K562 (cell line): ENCODE measurements at regions not wholly inside any gene's neighbourhood (a gene's known extent, or its start where the extent isn't known, plus 50 kb on each side); places are given as distances from the start of the nearest gene placed in this dataset.

Source experiments
- ATAC-seq: fragments of 200-7000 bp; cut with Tn5 transposase; 3 replicates; pipeline ENCODE4 v1.9.1; 2020; ENCODE audit warnings: moderate library complexity
- BruUV-seq: library from RNA; stranded (reverse); fragments of 400-500 nt; replicated peaks from 2 replicates; lab custom pipeline; 2021; lab: Mats Ljungman, UMichigan
- CTCF ChIA-PET: fragments of 300-600 bp; formaldehyde crosslinking; extraction: SDS; loops from one replicate; lab custom pipeline; 2021; ENCODE audit warnings: low intra/inter-chr PET ratio; lab: Yijun Ruan, JAX
- POLR2A ChIA-PET: fragments of 300-600, 350-650 bp; sonication (Branson Sonifier 250); formaldehyde crosslinking; extraction: SDS; loops from one replicate; lab custom pipeline; 2021; ENCODE audit warnings: antibody characterized with exemption, inconsistent platforms; lab: Yijun Ruan, JAX
- DNase-seq, 4 experiments: peaks; one replicate each; pipeline versions ENCODE4 v3.0.0 to v3.0.0-alpha.2; 2011 to 2018; ENCODE audit warnings: low spot score in 3 of 4, mixed read lengths in 3 of 4; ENCODE audit errors: extremely low read depth in 1 of 4
- FAIRE-seq: peaks from 2 replicates; lab custom pipeline; 2011; peaks lifted over from hg19 to GRCh38; lab: Jason Lieb, UNC
- H2AFZ ChIP-seq: 2 replicates; pipeline ENCODE4 v1.6.0; 2011; ENCODE audit warnings: low read depth, low read length, control low read depth, inconsistent platforms
- H3K27ac ChIP-seq: fragments of 200-600 bp; 3 replicates; pipeline ENCODE4 v1.8.0; 2011; ENCODE audit warnings: low read depth, mild to moderate bottlenecking, control low read depth, inconsistent platforms, low read length, moderate library complexity, mixed read lengths; ENCODE audit errors: extremely low read depth
- H3K27me3 ChIP-seq, 2 experiments: fragments of 300-600 bp in 1 of 2; 2 replicates in 1 of 2; 3 replicates in 1 of 2; pipeline versions ENCODE4 v1.6.0 to v1.8.0; 2011; ENCODE audit warnings: inconsistent platforms in 2 of 2, low read length in 2 of 2, mild to moderate bottlenecking in 1 of 2, mixed read lengths in 1 of 2, moderate library complexity in 1 of 2; ENCODE audit not compliant: control insufficient read depth in 2 of 2, insufficient read depth in 2 of 2
- H3K36me3 ChIP-seq: fragments of 300-600 bp; 3 replicates; pipeline ENCODE4 v1.8.0; 2011; ENCODE audit warnings: mild to moderate bottlenecking, low read length, inconsistent platforms; ENCODE audit not compliant: control insufficient read depth, insufficient read depth
- H3K4me1 ChIP-seq, 2 experiments: fragments of 200-600 bp in 1 of 2; replicated peaks in 1 of 2; 2 replicates in 1 of 2; 3 replicates in 1 of 2; pipeline versions ENCODE4 v1.5.1 to v1.8.0; 2011; ENCODE audit warnings: inconsistent platforms in 2 of 2, low read length in 2 of 2, mild to moderate bottlenecking in 1 of 2, mixed read lengths in 1 of 2, moderate library complexity in 1 of 2; ENCODE audit not compliant: control insufficient read depth in 2 of 2, insufficient read depth in 2 of 2
- H3K4me2 ChIP-seq: 2 replicates; pipeline ENCODE4 v1.6.1; 2011; ENCODE audit warnings: low read length, control low read depth, inconsistent platforms, mixed read lengths; ENCODE audit not compliant: insufficient read depth
- H3K4me3 ChIP-seq: fragments of 200-600 bp; sonication (generic), shearing (Covaris generic); 2 replicates; pipeline ENCODE4 v1.5.1; 2016; ENCODE audit warnings: control low read depth, inconsistent platforms
- H3K79me2 ChIP-seq: fragments of 200-600 bp; 3 replicates; pipeline ENCODE4 v1.8.0; 2011; ENCODE audit warnings: low read length, inconsistent platforms; ENCODE audit not compliant: control insufficient read depth, insufficient read depth
- H3K9ac ChIP-seq, 2 experiments: 2 replicates each; pipeline versions ENCODE4 v1.6.0 to v1.6.1; 2011; ENCODE audit warnings: low read depth in 2 of 2, low read length in 2 of 2, control low read depth in 1 of 2, inconsistent platforms in 1 of 2, mild to moderate bottlenecking in 1 of 2, mixed read lengths in 1 of 2; ENCODE audit not compliant: insufficient read depth in 1 of 2
- H3K9me1 ChIP-seq: one replicate; pipeline ENCODE4 v1.6.0; 2011; ENCODE audit warnings: inconsistent platforms, mild to moderate bottlenecking, low read length, moderate library complexity; ENCODE audit not compliant: control insufficient read depth, insufficient read depth
- H3K9me3 ChIP-seq: replicated peaks from 2 replicates; pipeline ENCODE4 v1.5.1; 2011; ENCODE audit warnings: low read depth, low read length, inconsistent platforms; ENCODE audit not compliant: control insufficient read depth, insufficient read depth
- H4K20me1 ChIP-seq: replicated peaks from 2 replicates; pipeline ENCODE4 v1.6.1; 2011; ENCODE audit warnings: low read length, inconsistent platforms, mixed read lengths; ENCODE audit not compliant: control insufficient read depth, insufficient read depth
- BDP1 ChIP-seq: IDR thresholded peaks from 3 replicates; pipeline ENCODE4 v1.6.1; 2011; ENCODE audit not compliant: insufficient read length, insufficient read depth
- CHD4 ChIP-seq: fragments of 200-600 bp; sonication (generic); IDR thresholded peaks from 3 replicates; pipeline ENCODE4 v1.6.1; 2012; ENCODE audit warnings: low read depth, mild to moderate bottlenecking, mixed read lengths, low read length, inconsistent platforms; ENCODE audit not compliant: insufficient read depth, insufficient replicate concordance, poor library complexity, severe bottlenecking
- HCFC1 ChIP-seq: IDR thresholded peaks from 2 replicates; pipeline ENCODE4 v1.6.1; 2012; ENCODE audit warnings: low read depth, low read length, improper control_type of control experiment
- JUND ChIP-seq, 2 experiments: IDR thresholded peaks; 2 replicates in 1 of 2; 3 replicates in 1 of 2; pipeline ENCODE4 v1.6.1; 2011; ENCODE audit warnings: borderline replicate concordance in 2 of 2, low read depth in 2 of 2, low read length in 2 of 2, improper control_type of control experiment in 1 of 2, missing biosample characterization in 1 of 2, missing genetic modification characterization in 1 of 2, missing genetic modification reagents in 1 of 2
- L3MBTL2 ChIP-seq: fragments of 450-650 bp; IDR thresholded peaks from 2 replicates; pipeline ENCODE4 v1.6.1; 2016; ENCODE audit warnings: mild to moderate bottlenecking, moderate library complexity
- MAFK ChIP-seq: IDR thresholded peaks from 2 replicates; pipeline ENCODE4 v1.6.1; 2011; ENCODE audit warnings: low read length, improper control_type of control experiment
- RBM39 ChIP-seq: fragments of 200-400 bp; formaldehyde crosslinking; optimal IDR thresholded peaks from 2 replicates; pipeline ENCODE3; 2018; ENCODE audit warnings: low read depth, low read length
- TCF7 ChIP-seq: sonication (generic); IDR thresholded peaks from 2 replicates; pipeline ENCODE4 v1.6.1; 2016; ENCODE audit warnings: antibody characterized with exemption, borderline replicate concordance
- THRAP3 ChIP-seq: fragments of 450-650 bp; IDR thresholded peaks from 2 replicates; pipeline ENCODE4 v1.6.1; 2016; ENCODE audit warnings: mild to moderate bottlenecking, inconsistent platforms, borderline replicate concordance
- ZNF224 ChIP-seq: sonication (generic); formaldehyde crosslinking; IDR thresholded peaks from 2 replicates; pipeline ENCODE4 v1.8.0; 2022; ENCODE audit warnings: mild to moderate bottlenecking, missing genetic modification reagents
- WGBS: fragments of 100-300 bp; shearing (Covaris generic); methylation state at CpG from one replicate; pipeline ENCODE4 v1.1.6; 2016; ENCODE audit warnings: low coverage, mixed read lengths; ENCODE audit not compliant: insufficient coverage; ENCODE audit errors: missing lambda C conversion rate; 5-methylcytosine and 5-hydroxymethylcytosine counted together
- in situ Hi-C: fragments of 300-500 bp; cut with MboI; formaldehyde crosslinking; loops from 4 replicates; pipeline ENCODE4 v1.15.0; 2018; ENCODE audit warnings: inconsistent platforms, mixed read lengths
- intact Hi-C: fragments of 100-400 bp; cut with micrococcal nuclease; formaldehyde crosslinking; loops from 2 replicates; pipeline ENCODE4 v1.14.2; 2022
- TF ChIP-seq, protein P1 (sequence below): fragments of 250-450 bp; sonication (Bioruptor Pico); IDR thresholded peaks from 2 replicates; pipeline ENCODE4 v1.5.0; 2020; ENCODE audit warnings: mild to moderate bottlenecking, borderline replicate concordance
- TF ChIP-seq, protein P2 (sequence below), 2 experiments: fragments of 450-650 bp; IDR thresholded peaks; 2 replicates each; pipeline ENCODE4 v1.6.1; 2016
- TF ChIP-seq, protein P3 (sequence below), 3 experiments: fragments of 200-800 bp in 1 of 3; sonication (Bioruptor generic) in 1 of 3; sonication (generic) in 1 of 3; formaldehyde crosslinking in 1 of 3; IDR thresholded peaks; 2 replicates each; pipeline versions ENCODE4 v1.6.1 to v1.8.0; 2016 to 2022; ENCODE audit warnings: mild to moderate bottlenecking in 2 of 3, missing compliant biosample characterization in 2 of 3, missing genetic modification characterization in 2 of 3, missing genetic modification reagents in 1 of 3

DNA sequence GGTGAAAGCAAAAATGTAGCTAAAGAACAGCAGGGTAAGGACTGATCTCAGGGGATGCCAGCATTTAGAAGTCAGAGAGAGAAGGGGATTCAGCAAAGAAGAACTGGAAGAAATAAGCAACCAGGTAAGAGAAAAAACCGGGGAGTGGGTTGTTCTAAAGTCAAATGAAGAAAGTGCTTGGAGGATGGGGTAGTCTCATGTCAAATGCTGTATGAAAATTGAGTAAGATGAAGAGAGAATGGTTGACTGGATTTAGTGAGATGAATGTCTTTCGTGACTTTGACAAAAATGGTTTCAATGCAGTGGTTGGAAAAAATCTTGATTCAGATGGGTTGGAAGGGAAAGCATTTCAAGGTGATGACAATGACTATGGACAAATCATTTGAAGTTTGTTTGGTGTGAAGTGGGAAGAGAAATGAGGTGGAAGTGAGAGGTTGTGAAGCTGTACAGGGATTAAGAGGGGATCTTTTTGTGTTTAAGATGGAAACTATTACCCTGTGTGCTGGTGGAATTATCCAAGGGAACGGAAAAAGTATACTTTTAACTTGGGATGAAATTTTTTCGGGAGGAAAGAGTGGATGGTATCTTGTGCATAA lies 484.0 kb downstream of the ETS1 start:
- ChIA-PET CTCF (no interaction called here), POLR2A (no interaction called here)
- TF ChIP-seq, protein P1, sequence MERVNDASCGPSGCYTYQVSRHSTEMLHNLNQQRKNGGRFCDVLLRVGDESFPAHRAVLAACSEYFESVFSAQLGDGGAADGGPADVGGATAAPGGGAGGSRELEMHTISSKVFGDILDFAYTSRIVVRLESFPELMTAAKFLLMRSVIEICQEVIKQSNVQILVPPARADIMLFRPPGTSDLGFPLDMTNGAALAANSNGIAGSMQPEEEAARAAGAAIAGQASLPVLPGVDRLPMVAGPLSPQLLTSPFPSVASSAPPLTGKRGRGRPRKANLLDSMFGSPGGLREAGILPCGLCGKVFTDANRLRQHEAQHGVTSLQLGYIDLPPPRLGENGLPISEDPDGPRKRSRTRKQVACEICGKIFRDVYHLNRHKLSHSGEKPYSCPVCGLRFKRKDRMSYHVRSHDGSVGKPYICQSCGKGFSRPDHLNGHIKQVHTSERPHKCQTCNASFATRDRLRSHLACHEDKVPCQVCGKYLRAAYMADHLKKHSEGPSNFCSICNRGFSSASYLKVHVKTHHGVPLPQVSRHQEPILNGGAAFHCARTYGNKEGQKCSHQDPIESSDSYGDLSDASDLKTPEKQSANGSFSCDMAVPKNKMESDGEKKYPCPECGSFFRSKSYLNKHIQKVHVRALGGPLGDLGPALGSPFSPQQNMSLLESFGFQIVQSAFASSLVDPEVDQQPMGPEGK, result no peak
- TF ChIP-seq, protein P2, sequence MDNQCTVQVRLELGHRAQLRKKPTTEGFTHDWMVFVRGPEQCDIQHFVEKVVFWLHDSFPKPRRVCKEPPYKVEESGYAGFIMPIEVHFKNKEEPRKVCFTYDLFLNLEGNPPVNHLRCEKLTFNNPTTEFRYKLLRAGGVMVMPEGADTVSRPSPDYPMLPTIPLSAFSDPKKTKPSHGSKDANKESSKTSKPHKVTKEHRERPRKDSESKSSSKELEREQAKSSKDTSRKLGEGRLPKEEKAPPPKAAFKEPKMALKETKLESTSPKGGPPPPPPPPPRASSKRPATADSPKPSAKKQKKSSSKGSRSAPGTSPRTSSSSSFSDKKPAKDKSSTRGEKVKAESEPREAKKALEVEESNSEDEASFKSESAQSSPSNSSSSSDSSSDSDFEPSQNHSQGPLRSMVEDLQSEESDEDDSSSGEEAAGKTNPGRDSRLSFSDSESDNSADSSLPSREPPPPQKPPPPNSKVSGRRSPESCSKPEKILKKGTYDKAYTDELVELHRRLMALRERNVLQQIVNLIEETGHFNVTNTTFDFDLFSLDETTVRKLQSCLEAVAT (IDR thresholded peaks at IDR 0.05), result no peak
- TF ChIP-seq TCF7 (no peak), ZNF224 (CRISPR knock-in tag) (no peak), JUND (IDR thresholded peaks at IDR 0.05; ENCODE audit: borderline replicate concordance, low read depth, low read length) (no peak), JUND (tag; IDR thresholded peaks at IDR 0.05; ENCODE audit: borderline replicate concordance, low read depth, low read length) (no peak), HCFC1 (no peak), CHD4 (no peak), MAFK (no peak), BDP1 (no peak), RBM39 (no peak), THRAP3 (no peak), L3MBTL2 (no peak)
- TF ChIP-seq, protein P3, sequence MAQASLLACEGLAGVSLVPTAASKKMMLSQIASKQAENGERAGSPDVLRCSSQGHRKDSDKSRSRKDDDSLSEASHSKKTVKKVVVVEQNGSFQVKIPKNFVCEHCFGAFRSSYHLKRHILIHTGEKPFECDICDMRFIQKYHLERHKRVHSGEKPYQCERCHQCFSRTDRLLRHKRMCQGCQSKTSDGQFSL (CRISPR knock-in tag; IDR thresholded peaks at IDR 0.05), result no peak
- TF ChIP-seq, protein P3 (tag; IDR thresholded peaks at IDR 0.05), result no peak
- H4K20me1 ChIP-seq, result no peaks in the 10 kb centered on the region
- ATAC-seq (no peak), DNase-seq (no peak), FAIRE-seq (no peak)
- H3K27ac ChIP-seq, result no peak overlapping the region
- H3K4me2 ChIP-seq, result no peak overlapping the region
- no peaks in the 10 kb centered on the region for H3K4me1 ChIP-seq
- H3K9me1 ChIP-seq, result no peaks in the 10 kb centered on the region
- H3K4me3 ChIP-seq, result no peak overlapping the region
- intact Hi-C loops, result no loop called here
- no peak overlapping the region for H3K9ac ChIP-seq
- no peaks in the 10 kb centered on the region for H3K27me3 ChIP-seq
- 0% methylated on average over 4 of the region's 4 CpGs for WGBS
- no peaks in the 10 kb centered on the region for H3K36me3 ChIP-seq
- in situ Hi-C loops, result no loop called here
- no peak overlapping the region for H2AFZ ChIP-seq
- no TSS peak for BruUV-seq
- H3K79me2 ChIP-seq, result no peaks in the 10 kb centered on the region
- H3K9me3 ChIP-seq, result no peaks in the 10 kb centered on the region
